Coronary artery (tissue), 2 donors: ENCODE measurements at regions not wholly inside any gene's neighbourhood (a gene's known extent, or its start where the extent isn't known, plus 50 kb on each side); places are given as distances from the start of the nearest gene placed in this dataset.

Experiments used
- DNase-seq: peaks from one replicate; pipeline ENCODE4 v3.0.0-alpha.2; 2017; ENCODE audit warnings: low spot score
- H3K27ac ChIP-seq, 2 donors: fragments of 200-600 bp; sonication (generic); one replicate each; pipeline ENCODE4 v1.5.1; 2016 to 2019
- H3K4me3 ChIP-seq: fragments of 200-600 bp; sonication (generic); 2 replicates; pipeline ENCODE4 v1.5.1; 2016; ENCODE audit warnings: mild to moderate bottlenecking, moderate library complexity
- TF ChIP-seq, protein P1 (sequence below): fragments of 200-600 bp; sonication (generic); IDR thresholded peaks from one replicate; pipeline ENCODE4 v1.5.1; 2019; ENCODE audit warnings: antibody characterized with exemption

DNA sequence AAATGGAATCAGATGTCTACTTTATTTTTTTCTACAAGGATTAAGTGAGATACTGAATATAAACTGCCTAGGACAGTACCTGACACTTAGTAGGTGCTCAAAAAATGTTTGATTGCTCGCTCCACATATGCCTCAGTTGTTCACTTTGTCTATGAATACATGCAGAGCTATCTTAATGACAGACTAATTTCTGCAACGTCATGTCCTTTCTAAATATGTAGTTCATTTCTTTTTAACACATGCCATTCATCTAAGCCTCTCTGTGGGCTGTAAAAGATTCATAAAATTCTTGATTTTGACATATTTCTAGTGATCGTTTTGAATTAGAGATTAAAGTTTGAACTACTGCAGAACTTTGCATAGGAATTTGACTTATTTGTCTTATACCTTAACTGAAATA is 176.3 kb upstream of the STXBP6 start:
- H3K27ac ChIP-seq = no peak overlapping the region
- DNase-seq = no peak
- H3K4me3 ChIP-seq = no peak overlapping the region
- TF ChIP-seq, protein P1, sequence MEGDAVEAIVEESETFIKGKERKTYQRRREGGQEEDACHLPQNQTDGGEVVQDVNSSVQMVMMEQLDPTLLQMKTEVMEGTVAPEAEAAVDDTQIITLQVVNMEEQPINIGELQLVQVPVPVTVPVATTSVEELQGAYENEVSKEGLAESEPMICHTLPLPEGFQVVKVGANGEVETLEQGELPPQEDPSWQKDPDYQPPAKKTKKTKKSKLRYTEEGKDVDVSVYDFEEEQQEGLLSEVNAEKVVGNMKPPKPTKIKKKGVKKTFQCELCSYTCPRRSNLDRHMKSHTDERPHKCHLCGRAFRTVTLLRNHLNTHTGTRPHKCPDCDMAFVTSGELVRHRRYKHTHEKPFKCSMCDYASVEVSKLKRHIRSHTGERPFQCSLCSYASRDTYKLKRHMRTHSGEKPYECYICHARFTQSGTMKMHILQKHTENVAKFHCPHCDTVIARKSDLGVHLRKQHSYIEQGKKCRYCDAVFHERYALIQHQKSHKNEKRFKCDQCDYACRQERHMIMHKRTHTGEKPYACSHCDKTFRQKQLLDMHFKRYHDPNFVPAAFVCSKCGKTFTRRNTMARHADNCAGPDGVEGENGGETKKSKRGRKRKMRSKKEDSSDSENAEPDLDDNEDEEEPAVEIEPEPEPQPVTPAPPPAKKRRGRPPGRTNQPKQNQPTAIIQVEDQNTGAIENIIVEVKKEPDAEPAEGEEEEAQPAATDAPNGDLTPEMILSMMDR = no peak

DNA sequence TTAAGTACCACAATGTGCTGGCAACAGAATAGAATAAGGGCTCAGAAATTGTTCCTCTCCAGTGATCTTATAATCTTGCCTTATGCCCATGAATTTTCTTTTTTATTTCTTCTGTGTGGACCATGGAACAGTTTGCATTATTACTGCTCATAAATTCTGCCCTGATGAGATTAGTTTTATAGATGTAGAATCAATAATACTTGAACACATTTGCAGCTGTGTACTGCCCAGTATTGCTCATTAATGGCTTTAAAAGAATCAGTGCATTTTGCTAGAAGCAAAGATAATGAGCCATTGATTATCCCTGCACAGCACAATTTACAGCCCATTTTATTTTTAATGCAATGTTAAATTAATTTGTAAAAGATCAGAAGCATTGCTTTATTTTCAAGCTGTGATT is 172.3 kb upstream of the STXBP6 start:
- TF ChIP-seq, protein P1 = no peak
- H3K4me3 ChIP-seq = no peak overlapping the region
- no peak for DNase-seq
- no peak overlapping the region for H3K27ac ChIP-seq

DNA sequence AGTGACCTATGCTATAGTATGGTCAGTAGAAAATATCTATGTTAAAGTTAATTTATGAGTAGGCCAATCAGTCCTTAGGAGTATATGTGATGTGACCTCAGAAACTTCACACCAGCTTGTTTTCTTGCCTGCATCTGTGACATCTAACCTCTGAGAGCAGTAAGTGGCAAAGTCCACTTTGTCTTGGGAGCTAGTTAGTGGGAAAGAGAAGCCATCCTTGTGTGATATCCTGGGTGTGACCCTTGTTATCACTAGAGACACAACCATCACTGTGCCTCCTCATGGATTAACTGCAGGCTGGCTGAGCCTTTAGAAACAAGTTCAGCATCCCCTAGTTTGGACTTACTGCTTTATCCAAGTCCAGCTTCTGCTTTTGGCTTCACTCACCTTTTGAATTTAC is 170.6 kb upstream of the STXBP6 start:
- no peak for DNase-seq
- no peak overlapping the region for H3K4me3 ChIP-seq
- H3K27ac ChIP-seq = no peak overlapping the region
- TF ChIP-seq, protein P1 = no peak

DNA sequence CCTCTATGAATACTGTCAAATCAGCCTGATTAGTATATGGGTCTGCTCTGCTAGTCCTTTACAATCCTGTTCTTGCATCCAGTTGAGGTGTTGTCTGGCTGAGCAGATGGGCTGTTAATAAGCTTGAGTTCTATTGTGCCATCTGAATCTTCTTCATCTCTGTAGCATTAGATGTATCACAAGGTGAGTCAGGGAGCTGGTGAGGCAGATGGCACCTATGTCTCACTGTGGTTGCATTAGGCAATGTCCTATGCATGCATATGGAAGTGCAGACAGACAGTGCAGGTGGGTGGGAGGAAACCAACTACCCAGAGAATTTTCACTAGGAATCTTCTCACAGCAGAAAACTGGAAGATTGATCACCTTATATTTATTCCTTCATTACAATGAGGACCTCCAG is 165.7 kb upstream of the STXBP6 start:
- TF ChIP-seq, protein P1 = no peak
- no peak overlapping the region for H3K4me3 ChIP-seq
- no peak for DNase-seq
- H3K27ac ChIP-seq = no peak overlapping the region

GRCh38 chr14:25197885-25198284 is 147.9 kb upstream of the STXBP6 start:
- DNase-seq = no peak
- Histone ChIP-seq H3K4me3 (no peak overlapping the region), H3K27ac (no peak overlapping the region)
- TF ChIP-seq, protein P1 = no peak

DNA sequence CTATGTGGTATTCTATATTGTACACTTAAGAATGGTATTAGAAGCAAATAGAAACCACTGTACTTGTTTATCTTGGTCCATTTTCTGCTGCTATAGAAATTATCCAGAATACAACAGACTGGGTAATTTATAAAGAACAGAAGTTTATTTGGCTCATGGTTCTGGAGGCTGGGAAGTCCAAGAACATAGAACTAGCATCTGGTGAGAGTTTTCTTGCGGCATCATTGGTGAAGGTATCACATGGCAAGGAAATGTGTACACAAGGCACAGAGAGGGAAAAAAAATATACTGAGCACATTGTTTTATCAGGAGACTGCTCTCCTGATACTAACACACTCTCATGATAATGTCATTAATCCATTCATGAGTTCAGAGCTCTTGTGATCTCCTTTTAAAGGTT is 130.3 kb upstream of the STXBP6 start:
- DNase-seq = no peak
- TF ChIP-seq, protein P1 = no peak
- H3K4me3 ChIP-seq = no peak overlapping the region
- H3K27ac ChIP-seq = no peak overlapping the region

DNA sequence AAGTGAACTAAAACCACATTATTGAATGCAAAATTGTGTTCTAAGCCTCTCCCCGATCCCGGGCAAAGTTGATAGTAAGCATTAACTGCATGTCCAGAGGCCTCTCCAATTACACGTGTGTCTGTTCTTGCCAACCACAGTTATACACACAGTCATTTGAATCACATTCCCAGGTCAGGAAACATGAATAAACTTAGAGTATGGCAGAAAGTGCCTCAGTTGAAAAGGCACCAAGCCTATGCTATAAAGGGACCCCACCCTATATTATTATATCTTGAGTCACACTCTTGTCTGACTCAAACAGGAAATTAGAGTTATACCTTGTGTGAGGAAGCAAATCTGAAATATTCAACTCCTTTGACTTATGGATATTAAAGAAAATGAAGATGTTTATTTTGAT is 128.3 kb upstream of the STXBP6 start:
- H3K27ac ChIP-seq = no peak overlapping the region
- no peak for DNase-seq
- TF ChIP-seq, protein P1 = no peak
- no peak overlapping the region for H3K4me3 ChIP-seq
